KMS-11 (cell line): ENCODE measurements at regions not wholly inside any gene's neighbourhood (a gene's known extent, or its start where the extent isn't known, plus 50 kb on each side); places are given as distances from the start of the nearest gene placed in this dataset.

ENCODE experiments used
- H2AFZ ChIP-seq: fragments of 200-600 bp; sonication (generic); 2 replicates; pipeline ENCODE4 v1.6.1; 2016; ENCODE audit warnings: antibody characterized with exemption, mixed run types, low read depth
- H3K27ac ChIP-seq: fragments of 200-600 bp; sonication (generic); 2 replicates; pipeline ENCODE4 v1.6.1; 2016; ENCODE audit warnings: mild to moderate bottlenecking, mixed run types
- H3K27me3 ChIP-seq: fragments of 200-600 bp; sonication (generic); 2 replicates; pipeline ENCODE4 v1.6.1; 2017; ENCODE audit warnings: mild to moderate bottlenecking, low read depth, mixed run types, moderate library complexity; ENCODE audit not compliant: insufficient read depth
- H3K36me3 ChIP-seq: fragments of 200-600 bp; sonication (generic); 2 replicates; pipeline ENCODE4 v1.6.1; 2017; ENCODE audit warnings: mild to moderate bottlenecking, mixed run types; ENCODE audit not compliant: insufficient read depth
- H3K4me1 ChIP-seq: fragments of 200-600 bp; sonication (generic); 2 replicates; pipeline ENCODE4 v1.6.1; 2016; ENCODE audit warnings: mild to moderate bottlenecking, low read depth, mixed run types; ENCODE audit not compliant: poor library complexity, severe bottlenecking
- H3K4me2 ChIP-seq: fragments of 200-600 bp; sonication (generic); 2 replicates; pipeline ENCODE4 v1.7.0; 2016; ENCODE audit warnings: mild to moderate bottlenecking, mixed run types
- H3K4me3 ChIP-seq: fragments of 200-600 bp; sonication (generic); IDR thresholded peaks from 2 replicates; pipeline ENCODE4 v1.6.1; 2017; ENCODE audit warnings: low read depth, low read length, mixed read lengths; ENCODE audit not compliant: insufficient read depth
- H3K79me2 ChIP-seq: fragments of 200-600 bp; sonication (generic); 2 replicates; pipeline ENCODE4 v1.6.1; 2016; ENCODE audit warnings: low read depth, mixed run types; ENCODE audit not compliant: insufficient read depth
- H3K9ac ChIP-seq: fragments of 200-600 bp; sonication (generic); 2 replicates; pipeline ENCODE4 v1.6.1; 2016; ENCODE audit warnings: mild to moderate bottlenecking, mixed run types
- H4K20me1 ChIP-seq: fragments of 200-600 bp; sonication (generic); 2 replicates; pipeline ENCODE4 v1.6.1; 2016; ENCODE audit warnings: mild to moderate bottlenecking, mixed run types; ENCODE audit not compliant: insufficient read depth
- CTCF ChIP-seq: fragments of 200-600 bp; sonication (generic); conservative IDR thresholded peaks from 2 replicates; pipeline ENCODE4 v1.6.1; 2017; ENCODE audit warnings: low read depth, mild to moderate bottlenecking, antibody characterized with exemption, low read length, moderate library complexity, mixed read lengths

DNA sequence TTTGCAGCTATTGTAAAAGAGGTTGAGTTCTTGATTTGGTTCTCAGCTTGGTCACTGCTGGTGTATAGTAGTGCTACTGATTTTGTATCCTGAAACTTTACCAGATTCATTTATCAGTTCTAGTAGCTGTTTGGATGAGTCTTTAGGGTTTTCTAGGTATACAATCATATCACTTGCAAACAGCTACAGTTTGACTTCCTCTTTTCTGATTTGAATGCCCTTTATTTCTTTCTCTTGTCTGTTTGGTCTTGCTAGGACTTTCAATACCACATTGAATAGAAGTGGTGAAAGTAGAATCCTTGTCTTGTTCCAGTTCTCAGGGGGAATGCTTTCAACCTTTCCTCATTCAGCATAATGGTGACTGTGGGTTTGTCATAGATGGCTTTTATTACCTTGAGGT lies 210.5 kb upstream of the DPP10 start:
- Histone ChIP-seq H3K4me3 (no peak overlapping the region), H3K27ac (no peak overlapping the region), H4K20me1 (no peaks in the 10 kb centered on the region), H2AFZ (no peak overlapping the region), H3K4me1 (no peaks in the 10 kb centered on the region), H3K36me3 (no peaks in the 10 kb centered on the region), H3K79me2 (no peaks in the 10 kb centered on the region), H3K27me3 (no peaks in the 10 kb centered on the region), H3K4me2 (no peak overlapping the region), H3K9ac (no peak overlapping the region)
- TF ChIP-seq CTCF = no peak

- Histone ChIP-seq H3K36me3 (no peaks in the 10 kb centered on the region), H3K4me3 (no peak overlapping the region), H3K79me2 (no peaks in the 10 kb centered on the region), H2AFZ (no peak overlapping the region), H3K4me1 (no peaks in the 10 kb centered on the region), H3K4me2 (no peak overlapping the region), H3K27ac (no peak overlapping the region), H3K9ac (no peak overlapping the region), H3K27me3 (no peaks in the 10 kb centered on the region), H4K20me1 (no peaks in the 10 kb centered on the region)
- TF ChIP-seq CTCF = no peak
Measured at GRCh38 chr2:114237331-114237730, 205.1 kb upstream of the DPP10 start.

GRCh38 chr2:114238910-114239559 lies 203.4 kb upstream of the DPP10 start:
- no peak overlapping the region for H2AFZ ChIP-seq
- TF ChIP-seq CTCF = no peak
- no peaks in the 10 kb centered on the region for H4K20me1 ChIP-seq
- no peak overlapping the region for H3K27ac ChIP-seq
- no peak overlapping the region for H3K9ac ChIP-seq
- H3K27me3 ChIP-seq = no peaks in the 10 kb centered on the region
- H3K79me2 ChIP-seq = no peaks in the 10 kb centered on the region
- H3K4me3 ChIP-seq = no peak overlapping the region
- no peaks in the 10 kb centered on the region for H3K4me1 ChIP-seq
- no peaks in the 10 kb centered on the region for H3K36me3 ChIP-seq
- H3K4me2 ChIP-seq = no peak overlapping the region

GRCh38 chr2:114248648-114249047 lies 193.8 kb upstream of the DPP10 start:
- Histone ChIP-seq H3K9ac (no peak overlapping the region), H2AFZ (no peak overlapping the region), H3K36me3 (no peaks in the 10 kb centered on the region), H3K79me2 (no peaks in the 10 kb centered on the region), H3K4me3 (no peak overlapping the region), H3K4me1 (no peaks in the 10 kb centered on the region), H3K27me3 (no peaks in the 10 kb centered on the region), H3K4me2 (no peak overlapping the region), H4K20me1 (no peaks in the 10 kb centered on the region), H3K27ac (no peak overlapping the region)
- TF ChIP-seq CTCF = no peak
